AG10803 (cell line): ENCODE measurements at regions not wholly inside any gene's neighbourhood (a gene's known extent, or its start where the extent isn't known, plus 50 kb on each side); places are given as distances from the start of the nearest gene placed in this dataset.
A peak's percentile ranks its signal among the peaks of the same experiment; 100 is the strongest.
"Not testable (repeated sequence)": the region's sequence is repeated elsewhere in the genome, so short reads cannot be mapped to it uniquely, and the experiment has no call there.

Source experiments
- DNase-seq: peaks from one replicate; pipeline ENCODE4 v3.0.0; 2010; ENCODE audit warnings: low read depth
- H3K4me3 ChIP-seq: 2 replicates; pipeline ENCODE4 v1.5.1; 2011; ENCODE audit warnings: mild to moderate bottlenecking, low read length, control low read depth
- CTCF ChIP-seq: conservative IDR thresholded peaks from 2 replicates; pipeline ENCODE4 v1.5.1; 2011; ENCODE audit warnings: mild to moderate bottlenecking, low read length, control low read depth, inconsistent platforms

GRCh38 chr6:150490586-150490985, 109.1 kb upstream of the PLEKHG1 start:
- H3K4me3 ChIP-seq = no peak overlapping the region
- TF ChIP-seq CTCF = no peak
- no peak for DNase-seq

- peak; percentile 27 for DNase-seq
- TF ChIP-seq CTCF = no peak
- H3K4me3 ChIP-seq = no peak overlapping the region
Observed at GRCh38 chr6:150491131-150491810, 108.4 kb upstream of the PLEKHG1 start.

DNA sequence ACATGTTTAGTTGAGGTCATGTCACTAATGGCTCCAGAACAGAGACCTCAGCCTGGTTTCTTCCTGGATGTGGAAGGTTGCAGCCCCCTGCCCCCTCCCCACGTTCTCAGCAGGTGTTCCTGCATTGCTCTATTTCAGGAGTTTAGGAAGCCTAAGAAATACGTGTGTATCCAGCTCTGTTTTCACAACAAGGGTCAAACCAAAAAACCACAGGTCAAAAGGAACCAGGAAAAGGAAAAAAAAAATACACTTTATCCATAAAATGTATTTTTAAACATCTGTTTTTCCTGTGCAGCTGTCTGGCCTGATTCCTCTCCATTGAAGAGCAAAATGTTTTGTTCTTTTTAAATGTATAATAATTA, 107.9 kb upstream of the PLEKHG1 start:
- no peak for TF ChIP-seq CTCF
- H3K4me3 ChIP-seq = no peak overlapping the region
- DNase-seq = no peak

DNA sequence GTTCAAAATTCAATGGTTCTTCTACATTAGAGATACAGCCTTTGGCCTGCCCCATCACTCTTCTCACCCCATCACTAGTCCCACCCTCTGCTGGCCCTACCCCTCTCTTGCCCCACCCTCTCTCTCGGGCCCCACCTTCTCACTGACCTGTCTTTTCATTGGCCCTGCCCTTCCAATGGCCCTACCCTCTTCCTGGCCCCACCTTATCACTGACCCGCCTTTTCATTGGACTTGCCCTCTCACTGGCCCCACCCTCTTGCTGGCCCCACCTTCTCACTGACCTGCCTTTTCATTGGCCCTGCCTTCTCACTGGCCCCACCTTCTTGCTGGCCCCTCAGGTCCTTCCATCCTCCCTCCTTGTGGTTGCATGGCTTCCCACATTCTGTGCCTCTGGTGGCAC, 107.2 kb upstream of the PLEKHG1 start:
- no peak for TF ChIP-seq CTCF
- H3K4me3 ChIP-seq = no peak overlapping the region
- DNase-seq = no peak

GRCh38 chr6:150492941-150493340, 106.7 kb upstream of the PLEKHG1 start:
- TF ChIP-seq CTCF = no peak
- H3K4me3 ChIP-seq = no peak overlapping the region
- DNase-seq = no peak

GRCh38 chr6:150493552-150493951, 106.1 kb upstream of the PLEKHG1 start:
- not testable (repeated sequence) for DNase-seq, H3K4me3 ChIP-seq

GRCh38 chr6:150494241-150494640, 105.4 kb upstream of the PLEKHG1 start:
- TF ChIP-seq CTCF = no peak
- no peak for DNase-seq
- H3K4me3 ChIP-seq = no peak overlapping the region

DNA sequence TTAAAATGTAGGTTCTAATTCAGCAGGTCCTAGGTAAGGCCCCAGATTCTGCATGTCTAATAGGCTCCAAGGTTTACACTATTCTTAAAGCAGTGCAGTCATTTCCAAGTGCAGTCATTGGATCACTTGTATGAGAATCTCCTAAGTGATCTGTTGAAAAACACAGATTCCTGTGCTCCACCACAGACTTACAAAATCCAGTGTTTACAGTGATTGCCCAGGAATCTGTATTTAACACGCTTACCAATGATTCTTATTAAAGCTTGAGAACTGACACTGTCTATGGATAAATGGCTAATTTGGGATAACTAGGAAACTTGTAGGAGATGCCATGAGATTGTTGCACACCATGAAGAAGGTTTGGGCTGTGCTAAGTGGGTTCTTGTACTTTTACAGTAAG, 104.6 kb upstream of the PLEKHG1 start:
- no peak overlapping the region for H3K4me3 ChIP-seq
- no peak for TF ChIP-seq CTCF
- DNase-seq = no peak
